ENCODE measurements at regions not wholly inside any gene's neighbourhood (a gene's known extent, or its start where the extent isn't known, plus 50 kb on each side); places are given as distances from the start of the nearest gene placed in this dataset.

GRCh38 chr7:81616951-81617350 lies 152.9 kb downstream of the HGF start:
- TF ChIP-seq POLR2A (IDR thresholded peaks at IDR 0.05): no peak
- TF ChIP-seq, protein P1, sequence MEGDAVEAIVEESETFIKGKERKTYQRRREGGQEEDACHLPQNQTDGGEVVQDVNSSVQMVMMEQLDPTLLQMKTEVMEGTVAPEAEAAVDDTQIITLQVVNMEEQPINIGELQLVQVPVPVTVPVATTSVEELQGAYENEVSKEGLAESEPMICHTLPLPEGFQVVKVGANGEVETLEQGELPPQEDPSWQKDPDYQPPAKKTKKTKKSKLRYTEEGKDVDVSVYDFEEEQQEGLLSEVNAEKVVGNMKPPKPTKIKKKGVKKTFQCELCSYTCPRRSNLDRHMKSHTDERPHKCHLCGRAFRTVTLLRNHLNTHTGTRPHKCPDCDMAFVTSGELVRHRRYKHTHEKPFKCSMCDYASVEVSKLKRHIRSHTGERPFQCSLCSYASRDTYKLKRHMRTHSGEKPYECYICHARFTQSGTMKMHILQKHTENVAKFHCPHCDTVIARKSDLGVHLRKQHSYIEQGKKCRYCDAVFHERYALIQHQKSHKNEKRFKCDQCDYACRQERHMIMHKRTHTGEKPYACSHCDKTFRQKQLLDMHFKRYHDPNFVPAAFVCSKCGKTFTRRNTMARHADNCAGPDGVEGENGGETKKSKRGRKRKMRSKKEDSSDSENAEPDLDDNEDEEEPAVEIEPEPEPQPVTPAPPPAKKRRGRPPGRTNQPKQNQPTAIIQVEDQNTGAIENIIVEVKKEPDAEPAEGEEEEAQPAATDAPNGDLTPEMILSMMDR (IDR thresholded peaks at IDR 0.05): no peak
- TF ChIP-seq POLR2AphosphoS5 (IDR thresholded peaks at IDR 0.05): no peak
